Hepatocyte (in vitro differentiated cells): ENCODE measurements at regions not wholly inside any gene's neighbourhood (a gene's known extent, or its start where the extent isn't known, plus 50 kb on each side); places are given as distances from the start of the nearest gene placed in this dataset.

ENCODE experiments used
- DNase-seq: peaks from one replicate; pipeline ENCODE4 v3.0.0-alpha.2; 2016; ENCODE audit warnings: low spot score
- H2AFZ ChIP-seq: fragments of 200-600 bp; sonication (generic); 2 replicates; pipeline ENCODE4 v1.6.0; 2016; ENCODE audit warnings: antibody characterized with exemption, mild to moderate bottlenecking
- H3K27ac ChIP-seq: fragments of 200-600 bp; sonication (generic); 2 replicates; pipeline ENCODE4 v1.5.1; 2016; ENCODE audit warnings: mild to moderate bottlenecking
- H3K27me3 ChIP-seq: fragments of 200-600 bp; sonication (generic); 2 replicates; pipeline ENCODE4 v1.6.1; 2016
- H3K36me3 ChIP-seq: fragments of 200-600 bp; sonication (generic); replicated peaks from 2 replicates; pipeline ENCODE4 v1.5.1; 2016; ENCODE audit warnings: low read depth; ENCODE audit not compliant: insufficient read depth
- H3K4me1 ChIP-seq: fragments of 200-600 bp; sonication (generic); 2 replicates; pipeline ENCODE4 v1.5.1; 2016; ENCODE audit warnings: mild to moderate bottlenecking, moderate library complexity; ENCODE audit not compliant: insufficient read depth
- H3K4me2 ChIP-seq: fragments of 200-600 bp; sonication (generic); 2 replicates; pipeline ENCODE4 v1.6.0; 2016
- H3K4me3 ChIP-seq: fragments of 200-600 bp; sonication (generic); 2 replicates; pipeline ENCODE4 v1.5.1; 2016; ENCODE audit warnings: mild to moderate bottlenecking
- H3K79me2 ChIP-seq: fragments of 200-600 bp; sonication (generic); 2 replicates; pipeline ENCODE4 v1.6.0; 2017; ENCODE audit warnings: mild to moderate bottlenecking
- H3K9me2 ChIP-seq: fragments of 200-600 bp; sonication (generic); replicated peaks from 2 replicates; pipeline ENCODE4 v1.6.0; 2017; ENCODE audit warnings: mild to moderate bottlenecking; ENCODE audit not compliant: insufficient read depth
- H3K9me3 ChIP-seq: fragments of 200-600 bp; sonication (generic); 2 replicates; pipeline ENCODE4 v1.5.1; 2016; ENCODE audit warnings: low read depth, mild to moderate bottlenecking
- H4K20me1 ChIP-seq: fragments of 200-600 bp; sonication (generic); 2 replicates; pipeline ENCODE4 v1.6.0; 2016; ENCODE audit warnings: mild to moderate bottlenecking; ENCODE audit not compliant: insufficient read depth, poor library complexity, severe bottlenecking
- CTCF ChIP-seq: fragments of 200-600 bp; sonication (generic); IDR thresholded peaks from 2 replicates; pipeline ENCODE4 v1.5.1; 2016; ENCODE audit warnings: antibody characterized with exemption, mild to moderate bottlenecking; ENCODE audit not compliant: poor library complexity
- EZH2 ChIP-seq: fragments of 200-600 bp; sonication (generic); IDR thresholded peaks from 2 replicates; pipeline ENCODE4 v1.6.1; 2016; ENCODE audit warnings: antibody characterized with exemption, mild to moderate bottlenecking, borderline replicate concordance
- EZH2phosphoT487 ChIP-seq: fragments of 200-600 bp; sonication (generic); IDR thresholded peaks from one replicate; pipeline ENCODE4 v1.6.1; 2018; ENCODE audit warnings: antibody characterized with exemption, mild to moderate bottlenecking, low read depth, moderate library complexity; ENCODE audit not compliant: unreplicated experiment, severe bottlenecking
- WGBS: methylation state at CpG from one replicate; pipeline ENCODE4 v1.1.6; 2016; ENCODE audit warnings: low lambda C conversion rate; ENCODE audit errors: missing lambda C conversion rate; 5-methylcytosine and 5-hydroxymethylcytosine counted together

GRCh38 chr9:119905724-119906123 lies 536.5 kb upstream of the BRINP1 start:
- DNase-seq, result no peak
- no peaks in the 10 kb centered on the region for H3K36me3 ChIP-seq
- 86% methylated on average over 1 of the region's 1 CpG for WGBS
- no peaks in the 10 kb centered on the region for H3K27me3 ChIP-seq
- H3K9me2 ChIP-seq, result no peaks in the 10 kb centered on the region
- no peak overlapping the region for H3K4me2 ChIP-seq
- no peak overlapping the region for H3K4me3 ChIP-seq
- no peak overlapping the region for H2AFZ ChIP-seq
- no peak overlapping the region for H3K27ac ChIP-seq
- TF ChIP-seq EZH2 (no peak), CTCF (no peak), EZH2phosphoT487 (no peak)
- H3K4me1 ChIP-seq, result no peaks in the 10 kb centered on the region
- no peaks in the 10 kb centered on the region for H3K9me3 ChIP-seq
- no peaks in the 10 kb centered on the region for H3K79me2 ChIP-seq
- no peaks in the 10 kb centered on the region for H4K20me1 ChIP-seq

GRCh38 chr9:119903851-119904250 lies 534.6 kb upstream of the BRINP1 start:
- H3K9me2 ChIP-seq, result no peaks in the 10 kb centered on the region
- no peak overlapping the region for H3K27ac ChIP-seq
- H3K79me2 ChIP-seq, result no peaks in the 10 kb centered on the region
- no peak for DNase-seq
- no peaks in the 10 kb centered on the region for H3K27me3 ChIP-seq
- H3K4me3 ChIP-seq, result no peak overlapping the region
- WGBS, result 60% methylated on average over 5 of the region's 5 CpGs
- H4K20me1 ChIP-seq, result no peaks in the 10 kb centered on the region
- H2AFZ ChIP-seq, result no peak overlapping the region
- no peak overlapping the region for H3K4me2 ChIP-seq
- H3K9me3 ChIP-seq, result no peaks in the 10 kb centered on the region
- no peak for TF ChIP-seq EZH2
- TF ChIP-seq EZH2phosphoT487, result no peak
- TF ChIP-seq CTCF, result no peak
- no peaks in the 10 kb centered on the region for H3K36me3 ChIP-seq
- no peaks in the 10 kb centered on the region for H3K4me1 ChIP-seq

- Histone ChIP-seq H3K4me2 (no peak overlapping the region), H3K79me2 (no peaks in the 10 kb centered on the region), H3K9me3 (no peaks in the 10 kb centered on the region), H4K20me1 (no peaks in the 10 kb centered on the region), H3K36me3 (no peaks in the 10 kb centered on the region), H3K27me3 (no peaks in the 10 kb centered on the region), H3K4me3 (no peak overlapping the region), H3K4me1 (no peaks in the 10 kb centered on the region), H3K9me2 (no peaks in the 10 kb centered on the region), H2AFZ (no peak overlapping the region), H3K27ac (no peak overlapping the region)
- no peak for TF ChIP-seq CTCF
- TF ChIP-seq EZH2, result no peak
- no peak for TF ChIP-seq EZH2phosphoT487
- WGBS, result 78% methylated on average over 4 of the region's 4 CpGs
- no peak for DNase-seq
Measured at GRCh38 chr9:119902611-119903010, 533.4 kb upstream of the BRINP1 start.

- Histone ChIP-seq H3K27me3 (no peaks in the 10 kb centered on the region), H3K4me3 (no peak overlapping the region), H4K20me1 (no peaks in the 10 kb centered on the region), H3K4me1 (no peaks in the 10 kb centered on the region), H2AFZ (no peak overlapping the region), H3K9me2 (no peaks in the 10 kb centered on the region), H3K4me2 (no peak overlapping the region), H3K9me3 (no peaks in the 10 kb centered on the region), H3K27ac (no peak overlapping the region), H3K79me2 (no peaks in the 10 kb centered on the region), H3K36me3 (no peaks in the 10 kb centered on the region)
- TF ChIP-seq CTCF (no peak), EZH2 (no peak), EZH2phosphoT487 (no peak)
- no peak for DNase-seq
Measured at GRCh38 chr9:119898316-119898715, 529.1 kb upstream of the BRINP1 start.
